Muscle layer of colon (tissue), 2 donors: ENCODE measurements at regions not wholly inside any gene's neighbourhood (a gene's known extent, or its start where the extent isn't known, plus 50 kb on each side); places are given as distances from the start of the nearest gene placed in this dataset.

Experiments
- H3K27ac ChIP-seq: one replicate; pipeline ENCODE4 v1.7.0; 2013; ENCODE audit warnings: low read depth, mild to moderate bottlenecking, low read length, moderate library complexity
- H3K27me3 ChIP-seq, 2 donors: one replicate each; pipeline ENCODE4 v1.7.0; 2013; ENCODE audit warnings: low read length in 2 of 2, mild to moderate bottlenecking in 2 of 2; ENCODE audit not compliant: insufficient read depth in 2 of 2, control insufficient read depth in 1 of 2
- H3K36me3 ChIP-seq: one replicate; pipeline ENCODE4 v1.7.0; 2013; ENCODE audit warnings: mild to moderate bottlenecking, low read length; ENCODE audit not compliant: insufficient read depth
- H3K4me1 ChIP-seq: one replicate; pipeline ENCODE4 v1.7.0; 2013; ENCODE audit warnings: mild to moderate bottlenecking, low read length; ENCODE audit not compliant: insufficient read depth
- H3K4me3 ChIP-seq, 2 donors: one replicate each; pipeline ENCODE4 v1.7.0; 2013; ENCODE audit warnings: low read length in 2 of 2, low read depth in 1 of 2, mild to moderate bottlenecking in 1 of 2, moderate library complexity in 1 of 2
- H3K9ac ChIP-seq: one replicate; pipeline ENCODE4 v1.7.0; 2013; ENCODE audit warnings: low read length
- H3K9me3 ChIP-seq: one replicate; pipeline ENCODE4 v1.7.0; 2013; ENCODE audit warnings: mild to moderate bottlenecking, low read length
- donor health status: abdominal sarcoma.
- donor health status: Adenocarcinoma of cecum.

DNA sequence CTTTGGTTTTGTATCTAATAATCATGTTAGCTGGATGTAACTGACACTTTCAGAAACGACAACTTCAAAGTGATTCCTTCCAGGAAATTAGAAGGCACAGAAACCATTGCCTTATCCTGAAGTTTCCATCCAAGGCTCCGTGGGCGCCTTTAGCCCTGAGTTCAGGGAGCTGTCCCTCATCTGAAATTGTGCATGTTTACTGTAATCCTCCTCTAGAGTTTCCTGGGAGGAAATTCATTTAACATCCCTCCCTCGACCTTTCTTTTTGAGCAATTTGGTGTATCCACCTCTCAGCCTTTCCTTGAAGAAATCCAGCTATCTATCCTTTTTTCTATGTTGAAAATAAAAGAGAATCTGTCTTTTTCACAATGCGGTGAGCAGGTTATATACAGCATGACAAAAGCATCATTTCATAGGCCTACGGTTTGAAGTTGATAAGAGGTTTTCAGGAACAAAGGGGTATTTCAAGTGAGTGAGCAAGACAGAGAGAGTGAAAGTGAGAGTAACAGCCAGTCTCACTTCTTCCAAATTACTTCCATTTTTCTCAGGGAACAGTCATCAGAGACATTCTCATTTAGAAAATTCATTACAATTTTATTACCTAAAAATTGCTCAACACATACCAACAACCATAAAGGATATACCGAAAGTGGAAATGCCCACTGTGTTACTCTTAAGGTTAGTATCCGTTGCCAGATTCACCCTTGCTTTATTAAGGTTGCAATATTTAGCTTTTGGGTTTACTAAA lies 167.3 kb downstream of the MREG start:
- Histone ChIP-seq H3K36me3 (no peaks in the 10 kb centered on the region), H3K4me1 (peaks cover 6% of the 10 kb centered on the region), H3K27me3 (no peaks in the 10 kb centered on the region), H3K9me3 (no peaks in the 10 kb centered on the region), H3K27ac (no peak overlapping the region), H3K4me3 (no peak overlapping the region), H3K9ac (no peak overlapping the region)

DNA sequence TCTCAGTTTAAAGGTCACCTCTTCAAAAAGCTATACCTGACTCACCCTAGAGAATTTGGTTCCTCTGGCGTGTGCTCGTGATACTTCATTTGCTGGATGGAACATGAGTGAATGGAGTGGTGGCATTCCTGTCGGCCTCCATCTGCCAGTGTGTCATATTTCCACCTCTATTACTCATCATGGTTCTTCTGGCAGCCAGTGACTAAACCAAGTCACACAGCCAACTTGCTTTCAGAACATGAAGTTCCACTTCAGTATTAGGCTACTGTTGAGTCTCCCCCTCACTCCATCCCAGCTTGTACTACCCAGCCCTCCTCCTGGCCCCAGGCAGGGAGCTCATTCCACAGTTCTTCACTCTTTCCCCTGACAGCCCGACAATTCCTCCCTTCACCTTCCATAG lies 169.8 kb downstream of the MREG start:
- no peak overlapping the region for H3K27ac ChIP-seq

DNA sequence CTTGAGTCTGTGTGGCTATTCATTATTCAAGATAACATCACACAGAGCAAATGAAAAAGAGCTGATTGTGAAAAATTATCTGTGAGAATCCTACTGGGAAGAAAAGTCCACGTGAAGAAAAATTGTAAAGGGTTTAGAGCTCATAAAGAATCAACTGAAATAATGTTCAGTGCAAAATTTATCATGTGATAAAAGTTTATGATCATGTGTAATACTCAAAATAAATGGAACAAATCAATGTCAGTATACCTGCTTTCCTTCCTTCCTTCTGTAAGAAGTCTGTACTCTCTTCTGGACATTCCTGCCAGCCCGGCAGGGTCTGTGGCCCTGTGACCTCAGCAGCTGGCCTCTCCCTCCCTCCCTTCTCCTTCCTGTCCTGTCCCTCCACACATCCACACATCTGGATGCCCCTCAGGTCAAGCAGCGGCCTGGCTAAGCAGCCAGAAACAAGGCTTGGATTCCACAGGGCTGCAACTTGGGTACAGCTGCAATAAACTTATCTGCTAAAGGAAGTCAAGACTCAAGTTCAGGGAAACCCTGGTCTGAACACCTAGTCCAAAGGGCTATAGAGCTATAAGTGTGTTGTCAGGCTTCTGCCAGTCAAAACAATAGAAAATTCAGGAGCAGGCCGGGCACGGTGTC lies 172.1 kb downstream of the MREG start:
- H3K36me3 ChIP-seq = no peaks in the 10 kb centered on the region
- no peaks in the 10 kb centered on the region for H3K9me3 ChIP-seq
- H3K27me3 ChIP-seq = no peaks in the 10 kb centered on the region
- no peak overlapping the region for H3K9ac ChIP-seq
- no peak overlapping the region for H3K4me3 ChIP-seq
- H3K27ac ChIP-seq = no peak overlapping the region
- H3K4me1 ChIP-seq = peaks cover 7% of the 10 kb centered on the region

More for the DNA sequence above, 169.8 kb downstream of the MREG start:
- Histone ChIP-seq H3K9ac (no peak overlapping the region), H3K36me3 (no peaks in the 10 kb centered on the region), H3K9me3 (no peaks in the 10 kb centered on the region), H3K4me3 (no peak overlapping the region), H3K4me1 (peaks cover 7% of the 10 kb centered on the region), H3K27me3 (no peaks in the 10 kb centered on the region)

DNA sequence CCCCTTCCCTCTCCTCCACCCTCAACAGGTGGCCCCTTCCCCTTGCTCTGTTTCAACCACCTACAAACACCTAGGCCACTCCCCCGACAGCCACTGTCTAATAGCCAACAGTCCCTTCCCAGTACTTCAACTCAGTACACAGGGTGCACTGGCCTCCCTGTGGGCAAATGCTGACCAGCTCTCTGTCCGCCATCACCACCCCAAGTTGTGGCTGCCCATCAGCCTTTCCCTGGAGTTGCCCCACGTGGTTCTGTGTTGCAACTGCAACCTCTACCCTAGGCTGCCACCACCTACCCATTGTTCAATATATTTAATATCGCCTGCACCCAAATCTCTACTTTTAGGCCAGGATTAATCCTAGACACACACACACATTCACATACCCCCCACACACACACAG lies 173.5 kb downstream of the MREG start:
- no peak overlapping the region for H3K27ac ChIP-seq
- no peaks in the 10 kb centered on the region for H3K9me3 ChIP-seq
- H3K36me3 ChIP-seq = no peaks in the 10 kb centered on the region
- no peak overlapping the region for H3K9ac ChIP-seq
- peaks cover 11% of the 10 kb centered on the region for H3K4me1 ChIP-seq
- H3K27me3 ChIP-seq = no peaks in the 10 kb centered on the region
- H3K4me3 ChIP-seq = no peak overlapping the region

DNA sequence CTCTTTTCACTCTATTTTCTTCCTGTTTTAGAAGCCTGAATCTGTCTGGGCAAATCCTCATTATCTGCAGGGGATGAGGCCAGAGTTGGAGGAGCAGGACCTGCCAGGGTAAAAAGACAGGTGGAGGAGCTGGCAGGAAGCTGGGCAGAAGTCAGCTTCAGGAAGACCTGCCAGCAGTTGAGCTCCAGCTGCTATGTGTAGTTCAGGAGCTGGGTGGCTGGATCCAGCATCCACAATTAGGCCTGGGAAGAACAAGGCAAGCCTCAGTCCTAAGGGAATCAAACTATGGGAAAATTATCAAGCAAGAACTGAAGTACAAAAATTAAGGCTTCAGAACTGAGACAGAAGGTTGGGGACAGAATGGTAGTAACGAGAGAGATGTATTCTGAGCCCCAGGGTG lies 174.0 kb downstream of the MREG start:
- H3K27me3 ChIP-seq = no peaks in the 10 kb centered on the region
- no peaks in the 10 kb centered on the region for H3K36me3 ChIP-seq
- H3K9ac ChIP-seq = no peak overlapping the region
- no peak overlapping the region for H3K27ac ChIP-seq
- no peaks in the 10 kb centered on the region for H3K9me3 ChIP-seq
- H3K4me1 ChIP-seq = peaks cover 11% of the 10 kb centered on the region
- H3K4me3 ChIP-seq = no peak overlapping the region

DNA sequence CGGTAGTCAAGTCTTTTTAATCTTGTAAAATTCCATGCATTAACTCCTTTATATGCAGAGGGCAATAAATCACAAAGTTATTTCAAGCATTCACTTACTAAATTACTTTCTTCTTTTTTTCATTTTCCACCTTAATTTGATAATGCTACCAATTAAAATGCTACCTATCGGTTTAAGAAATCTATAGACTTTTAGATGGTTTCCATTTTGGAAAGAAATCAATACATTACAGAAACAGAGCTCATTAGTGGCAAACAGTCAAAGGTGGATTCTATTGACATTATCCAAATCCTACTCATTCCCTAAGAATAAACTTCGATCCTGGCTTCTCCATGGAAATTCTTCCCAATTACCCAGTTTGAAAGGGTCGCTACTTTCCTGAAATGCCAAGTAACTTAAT lies 176.5 kb downstream of the MREG start:
- Histone ChIP-seq H3K4me1 (peaks cover 18% of the 10 kb centered on the region), H3K27me3 (no peaks in the 10 kb centered on the region), H3K36me3 (no peaks in the 10 kb centered on the region), H3K4me3 (no peak overlapping the region), H3K9ac (no peak overlapping the region), H3K9me3 (no peaks in the 10 kb centered on the region), H3K27ac (no peak overlapping the region)

DNA sequence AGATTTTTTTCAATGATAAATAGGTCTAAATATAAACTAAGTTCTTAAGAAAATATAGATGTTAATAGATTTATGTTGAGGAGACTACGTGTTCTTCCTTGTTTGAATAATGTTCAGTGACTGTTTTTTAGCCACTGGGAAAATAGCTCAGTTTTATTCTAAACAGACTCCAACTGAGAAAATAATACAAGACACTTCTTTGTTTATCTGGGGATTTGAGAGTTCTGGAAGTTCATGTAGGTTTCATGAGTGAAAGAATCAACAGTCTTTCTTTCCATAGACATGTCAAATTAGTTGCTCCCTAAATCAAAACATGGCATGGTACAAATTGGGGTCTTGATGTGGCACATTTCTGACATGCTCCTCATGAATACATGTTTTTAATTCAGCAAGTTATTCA lies 177.7 kb downstream of the MREG start:
- H3K4me1 ChIP-seq = peaks cover 12% of the 10 kb centered on the region
- no peaks in the 10 kb centered on the region for H3K36me3 ChIP-seq
- H3K4me3 ChIP-seq = no peak overlapping the region
- no peak overlapping the region for H3K9ac ChIP-seq
- no peaks in the 10 kb centered on the region for H3K9me3 ChIP-seq
- no peaks in the 10 kb centered on the region for H3K27me3 ChIP-seq
- no peak overlapping the region for H3K27ac ChIP-seq

DNA sequence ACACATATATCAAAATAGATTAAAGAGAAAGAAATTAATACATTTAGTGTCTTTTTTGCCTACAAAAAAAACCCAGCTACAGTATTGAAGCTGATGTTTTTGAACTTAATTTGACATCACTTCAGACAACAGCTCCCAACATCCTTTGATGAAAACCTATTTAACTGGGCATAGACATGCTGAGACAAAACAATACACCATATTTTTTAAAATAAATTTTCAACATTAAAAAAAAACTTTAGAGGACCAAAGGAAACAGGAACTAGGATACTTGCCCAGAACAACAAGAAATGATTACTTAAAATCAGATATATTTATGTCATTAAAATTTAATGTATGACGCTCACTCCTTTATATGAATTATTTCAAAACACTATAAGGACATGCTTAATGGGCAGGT lies 178.1 kb downstream of the MREG start:
- no peaks in the 10 kb centered on the region for H3K36me3 ChIP-seq

DNA sequence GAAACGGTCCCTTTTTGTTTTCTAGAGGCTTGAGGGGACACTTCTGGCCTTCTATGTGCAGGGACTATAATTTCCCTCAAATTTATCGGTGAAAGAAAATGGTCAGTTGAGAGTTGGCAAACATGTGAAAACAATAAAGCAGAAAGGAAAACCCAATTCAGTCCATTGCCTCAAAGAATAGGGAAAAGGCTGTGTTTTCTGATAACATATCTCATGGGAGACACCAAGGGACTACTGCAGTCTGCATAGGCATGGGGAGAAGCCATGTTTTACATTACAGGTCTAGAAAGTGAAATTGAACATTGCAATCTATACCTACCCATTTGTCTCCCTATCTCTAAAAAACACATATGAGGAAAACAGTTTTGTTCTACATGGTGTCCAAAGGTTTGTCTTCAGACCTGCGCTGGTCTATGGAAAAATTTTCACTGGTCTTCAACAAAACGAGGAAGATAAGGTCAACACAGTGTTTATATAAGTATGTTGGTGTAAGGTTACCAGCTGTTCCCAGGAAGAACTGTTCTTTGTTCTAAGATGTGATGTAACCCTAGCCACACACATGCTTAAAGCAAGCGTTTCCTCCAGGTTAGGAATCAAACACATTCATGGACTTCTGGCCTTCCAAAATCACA lies 179.7 kb downstream of the MREG start:
- Histone ChIP-seq H3K9ac (no peak overlapping the region), H3K4me1 (peaks cover 12% of the 10 kb centered on the region), H3K9me3 (no peaks in the 10 kb centered on the region), H3K4me3 (no peak overlapping the region), H3K27ac (no peak overlapping the region), H3K27me3 (no peaks in the 10 kb centered on the region), H3K36me3 (no peaks in the 10 kb centered on the region)

More for the DNA sequence above, 178.1 kb downstream of the MREG start:
- Histone ChIP-seq H3K9me3 (no peaks in the 10 kb centered on the region), H3K4me1 (peaks cover 12% of the 10 kb centered on the region), H3K4me3 (no peak overlapping the region), H3K27ac (no peak overlapping the region), H3K9ac (no peak overlapping the region), H3K27me3 (no peaks in the 10 kb centered on the region)

DNA sequence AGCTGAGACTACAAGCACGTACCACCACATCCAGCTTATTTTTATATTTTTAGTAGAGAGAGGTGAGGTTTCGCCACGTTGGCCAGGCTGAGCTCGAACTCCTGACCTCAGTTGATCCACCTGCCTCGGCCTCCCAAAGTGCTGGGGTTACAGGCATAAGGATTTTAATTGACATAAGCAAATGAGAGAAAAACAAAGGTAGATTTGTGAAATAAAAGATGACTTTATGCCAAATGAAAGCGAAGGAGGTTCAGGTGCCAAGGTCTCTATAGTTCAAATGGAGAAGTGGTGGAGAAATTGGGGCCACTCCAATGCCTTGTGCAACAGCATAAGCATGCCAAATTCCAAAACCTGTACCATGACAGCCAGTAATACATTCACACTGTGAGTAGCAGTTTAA lies 180.6 kb downstream of the MREG start:
- no peak overlapping the region for H3K27ac ChIP-seq
- no peak overlapping the region for H3K4me3 ChIP-seq
- no peaks in the 10 kb centered on the region for H3K27me3 ChIP-seq
- H3K9me3 ChIP-seq = no peaks in the 10 kb centered on the region
- no peak overlapping the region for H3K9ac ChIP-seq
- H3K36me3 ChIP-seq = no peaks in the 10 kb centered on the region
- H3K4me1 ChIP-seq = peaks cover 12% of the 10 kb centered on the region

DNA sequence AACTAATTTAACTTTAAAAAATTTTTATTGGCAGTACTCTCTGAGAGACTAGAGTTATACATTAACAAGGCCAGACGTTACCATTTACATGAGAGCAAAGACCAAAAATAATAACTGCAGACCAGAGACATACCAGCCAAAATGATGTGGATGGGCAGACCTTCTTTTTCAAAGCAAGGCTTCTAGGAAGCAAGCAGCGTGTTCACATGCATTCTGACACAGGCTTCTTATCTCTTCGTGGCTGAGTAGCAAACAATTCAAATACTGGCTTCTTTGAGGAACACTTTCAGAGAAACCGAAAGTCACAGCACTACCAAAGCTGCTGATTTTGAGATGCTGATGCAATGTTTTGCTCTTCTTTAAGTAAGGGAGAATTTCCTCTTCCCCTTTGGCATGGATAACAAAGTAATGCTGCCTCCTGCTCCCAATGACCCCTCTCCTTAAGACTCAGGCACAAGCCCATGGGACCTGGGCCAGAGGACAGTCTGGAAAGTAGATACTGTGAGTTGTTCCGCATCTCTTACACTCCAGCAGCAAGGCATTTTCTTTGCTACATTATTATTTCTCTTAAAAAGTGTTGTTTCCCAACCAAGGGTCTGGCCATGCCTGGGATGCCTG lies 181.9 kb downstream of the MREG start:
- no peaks in the 10 kb centered on the region for H3K27me3 ChIP-seq
- no peaks in the 10 kb centered on the region for H3K9me3 ChIP-seq
- H3K27ac ChIP-seq = no peak overlapping the region
- H3K9ac ChIP-seq = no peak overlapping the region
- H3K4me3 ChIP-seq = peak overlapping the region in 1 of 2 donors; percentile 15
- no peaks in the 10 kb centered on the region for H3K36me3 ChIP-seq
- H3K4me1 ChIP-seq = peaks cover 21% of the 10 kb centered on the region
